Psoas muscle (tissue), 7 donors: ENCODE measurements at regions not wholly inside any gene's neighbourhood (a gene's known extent, or its start where the extent isn't known, plus 50 kb on each side); places are given as distances from the start of the nearest gene placed in this dataset.

Source experiments
- ATAC-seq, 4 donors: fragments of 200-7000 bp; cut with Tn5 transposase; one replicate each; pipeline ENCODE4 v1.9.1; 2020; ENCODE audit warnings: moderate library complexity in 3 of 4, mild to moderate bottlenecking in 2 of 4
- DNase-seq, 2 donors: peaks; one replicate each; pipeline ENCODE4 v3.0.0-alpha.2; 2020
- H3K27ac ChIP-seq: fragments of 200-600 bp; one replicate; pipeline ENCODE4 v1.8.0; 2022
- H3K27me3 ChIP-seq, 3 donors: fragments of 200-600 bp in 1 of 3; one replicate each; pipeline versions ENCODE4 v1.6.1 to v1.8.0; 2013 to 2022; ENCODE audit warnings: low read length in 2 of 3, mild to moderate bottlenecking in 2 of 3, moderate library complexity in 1 of 3; ENCODE audit not compliant: insufficient read depth in 3 of 3
- H3K36me3 ChIP-seq, 2 donors: fragments of 200-600 bp in 1 of 2; one replicate each; pipeline versions ENCODE4 v1.6.1 to v1.8.0; 2013 to 2022; ENCODE audit warnings: low read depth in 1 of 2, mild to moderate bottlenecking in 1 of 2, moderate library complexity in 1 of 2; ENCODE audit not compliant: insufficient read depth in 1 of 2
- H3K4me1 ChIP-seq: fragments of 200-600 bp; one replicate; pipeline ENCODE4 v1.8.0; 2022
- H3K4me3 ChIP-seq: fragments of 200-600 bp; one replicate; pipeline ENCODE4 v1.8.0; 2022; ENCODE audit warnings: mild to moderate bottlenecking
- H3K9me3 ChIP-seq: fragments of 200-600 bp; one replicate; pipeline ENCODE4 v1.8.0; 2022
- WGBS, 3 donors: extraction: QIAGEN DNeasy Blood & Tissue Kit; methylation state at CpG; one replicate each; pipeline versions ENCODE4 v1.1.6 to v1.1.7; 2013; 5-methylcytosine and 5-hydroxymethylcytosine counted together
- intact Hi-C, 2 donors: fragments of 100-400 bp; cut with DNase I; formaldehyde crosslinking; loops; one replicate each; pipeline versions ENCODE4 v1.11.0 to v1.14.2; 2022
- TF ChIP-seq, protein P1 (sequence below): fragments of 200-600 bp; IDR thresholded peaks from one replicate; pipeline ENCODE4 v1.8.0; 2022; ENCODE audit warnings: antibody characterized with exemption
- donor health status: healthy with polysubstance abuse.
- donor health status: DM: no; HTN: no; CAD: no; lungs with moderate emphysema.
- donor health status: Bipolar disorder and iron deficiency.
- donor health status: healthy.
- donor health status: DM: yes; HTN: yes; CAD: no.
- donor health status: DM: no; HTN: no; CAD: no.
- donor health status: DM: yes; HTN: yes; CAD: no.

DNA sequence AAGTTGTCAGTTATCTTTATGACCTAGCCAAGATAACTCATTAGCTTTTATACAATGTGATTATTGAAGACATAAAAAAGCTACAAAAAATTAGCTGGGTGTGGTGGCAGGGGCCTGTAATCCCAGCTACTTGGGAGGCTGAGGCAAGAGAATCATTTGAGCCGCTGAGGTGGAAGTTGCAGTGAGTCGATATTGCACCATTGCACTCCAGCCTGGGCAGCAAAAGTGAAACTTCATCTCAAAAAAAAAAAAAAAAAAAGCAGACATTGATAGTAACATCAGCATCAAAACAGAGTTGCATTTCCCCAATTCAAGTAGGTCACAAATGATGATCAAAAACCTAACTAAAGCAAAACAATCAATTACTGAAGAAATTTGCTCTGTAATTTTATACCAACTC lies 191.4 kb downstream of the PTGER3 start:
- Histone ChIP-seq H3K27ac (no peak overlapping the region), H3K4me1 (no peaks in the 10 kb centered on the region), H3K36me3 (no peaks in the 10 kb centered on the region), H3K9me3 (no peaks in the 10 kb centered on the region), H3K27me3 (no peaks in the 10 kb centered on the region), H3K4me3 (no peak overlapping the region)
- TF ChIP-seq, protein P1, sequence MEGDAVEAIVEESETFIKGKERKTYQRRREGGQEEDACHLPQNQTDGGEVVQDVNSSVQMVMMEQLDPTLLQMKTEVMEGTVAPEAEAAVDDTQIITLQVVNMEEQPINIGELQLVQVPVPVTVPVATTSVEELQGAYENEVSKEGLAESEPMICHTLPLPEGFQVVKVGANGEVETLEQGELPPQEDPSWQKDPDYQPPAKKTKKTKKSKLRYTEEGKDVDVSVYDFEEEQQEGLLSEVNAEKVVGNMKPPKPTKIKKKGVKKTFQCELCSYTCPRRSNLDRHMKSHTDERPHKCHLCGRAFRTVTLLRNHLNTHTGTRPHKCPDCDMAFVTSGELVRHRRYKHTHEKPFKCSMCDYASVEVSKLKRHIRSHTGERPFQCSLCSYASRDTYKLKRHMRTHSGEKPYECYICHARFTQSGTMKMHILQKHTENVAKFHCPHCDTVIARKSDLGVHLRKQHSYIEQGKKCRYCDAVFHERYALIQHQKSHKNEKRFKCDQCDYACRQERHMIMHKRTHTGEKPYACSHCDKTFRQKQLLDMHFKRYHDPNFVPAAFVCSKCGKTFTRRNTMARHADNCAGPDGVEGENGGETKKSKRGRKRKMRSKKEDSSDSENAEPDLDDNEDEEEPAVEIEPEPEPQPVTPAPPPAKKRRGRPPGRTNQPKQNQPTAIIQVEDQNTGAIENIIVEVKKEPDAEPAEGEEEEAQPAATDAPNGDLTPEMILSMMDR, result no peak
- ATAC-seq (no peak), DNase-seq (no peak)
- WGBS, 3 donors, result 86 to 96% (median 90%) methylated on average over 2 of the region's 2 CpGs
- intact Hi-C loops, result no loop called here

DNA sequence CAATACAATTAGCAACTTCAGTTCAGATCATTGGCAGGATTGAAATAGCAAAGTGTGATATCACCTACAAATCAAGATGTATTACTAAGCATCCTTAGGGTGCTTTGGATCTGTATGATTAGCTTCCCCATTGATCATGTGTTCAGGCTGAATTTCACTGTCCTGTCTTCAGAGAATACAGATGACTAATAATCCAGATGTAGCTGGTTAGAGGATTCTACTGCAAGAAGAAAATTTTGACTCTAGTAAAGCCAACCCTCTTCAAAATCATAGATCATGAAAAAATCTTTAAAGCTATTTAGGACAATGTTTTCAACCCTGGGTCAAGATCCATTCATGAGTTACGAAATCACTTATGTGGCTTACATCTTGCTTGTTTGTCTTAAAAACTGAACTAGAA lies 184.4 kb downstream of the PTGER3 start:
- Histone ChIP-seq H3K27me3 (no peaks in the 10 kb centered on the region), H3K4me1 (no peaks in the 10 kb centered on the region), H3K27ac (no peak overlapping the region), H3K36me3 (no peaks in the 10 kb centered on the region), H3K9me3 (no peaks in the 10 kb centered on the region), H3K4me3 (no peak overlapping the region)
- no peak for DNase-seq
- intact Hi-C loops, result no loop called here
- WGBS, 3 donors, result 75 to 82% (median 76%) methylated on average over 1 of the region's 1 CpG
- no peak for ATAC-seq
- TF ChIP-seq, protein P1, result no peak

DNA sequence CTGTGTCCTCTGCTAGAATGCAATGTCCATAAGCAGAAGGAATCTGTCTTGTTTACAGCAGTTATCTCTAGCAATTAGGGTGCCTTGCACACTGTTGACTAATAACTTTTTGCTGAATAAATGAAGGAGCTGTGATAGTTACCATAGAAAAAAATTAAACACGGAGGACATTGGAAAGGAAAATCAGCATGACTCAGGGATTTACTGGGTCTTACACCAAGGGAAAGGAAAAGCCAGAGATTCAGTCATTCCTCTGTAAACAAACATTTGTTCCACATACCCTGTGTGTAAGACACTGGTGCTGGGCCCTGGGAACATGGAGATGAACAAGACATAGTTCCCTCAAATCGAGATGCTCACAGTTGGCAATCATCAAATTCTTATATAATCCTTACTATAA lies 183.3 kb downstream of the PTGER3 start:
- H3K4me3 ChIP-seq, result no peak overlapping the region
- H3K27ac ChIP-seq, result no peak overlapping the region
- no peak for ATAC-seq
- no peaks in the 10 kb centered on the region for H3K36me3 ChIP-seq
- H3K27me3 ChIP-seq, result no peaks in the 10 kb centered on the region
- no peaks in the 10 kb centered on the region for H3K4me1 ChIP-seq
- DNase-seq, result no peak
- TF ChIP-seq, protein P1, result no peak
- 49 to 53% (median 53%) methylated on average over 2 of the region's 2 CpGs for WGBS, 3 donors
- intact Hi-C loops, result no loop called here
- no peaks in the 10 kb centered on the region for H3K9me3 ChIP-seq

DNA sequence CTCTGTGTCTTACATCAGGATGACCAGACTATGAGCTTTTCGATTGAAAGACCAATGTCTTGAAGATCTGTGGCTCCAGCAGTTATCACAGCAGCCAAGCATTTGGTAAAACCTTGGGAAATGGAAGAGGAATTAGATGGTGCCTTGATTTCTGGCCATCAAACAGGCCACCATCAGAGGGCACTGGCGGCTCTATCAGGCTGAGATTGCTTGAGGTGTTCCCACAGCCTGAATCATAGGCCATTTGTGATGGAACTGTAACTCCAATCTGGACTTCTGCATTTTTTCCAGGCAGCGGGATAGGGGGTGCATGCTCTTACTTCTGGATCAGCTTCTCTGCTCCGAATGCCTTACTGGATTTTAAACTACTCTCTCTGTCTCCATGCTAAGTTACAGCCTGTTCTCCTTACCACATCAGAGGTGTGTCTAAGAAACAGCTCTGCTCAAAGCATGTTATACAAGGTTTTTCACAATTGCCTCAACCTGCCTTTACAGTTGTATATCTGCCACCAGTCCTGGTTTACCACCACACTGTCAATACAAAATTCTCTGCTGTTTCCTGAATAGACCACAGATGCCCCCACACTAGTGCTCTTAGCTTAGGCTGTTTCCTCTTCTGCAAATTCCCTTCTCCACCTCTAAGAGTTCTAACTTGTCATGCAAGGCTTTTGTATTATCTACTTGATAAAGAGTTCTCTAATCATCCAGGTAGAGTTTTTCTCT lies 180.9 kb downstream of the PTGER3 start:
- intact Hi-C loops, result no loop called here
- 68 to 77% (median 70%) methylated on average over 4 of the region's 4 CpGs for WGBS, 3 donors

More for the DNA sequence above, 180.9 kb downstream of the PTGER3 start:
- DNase-seq (no peak), ATAC-seq (no peak)
- Histone ChIP-seq H3K36me3 (no peaks in the 10 kb centered on the region), H3K4me3 (no peak overlapping the region), H3K4me1 (no peaks in the 10 kb centered on the region), H3K27ac (no peak overlapping the region), H3K27me3 (no peaks in the 10 kb centered on the region), H3K9me3 (no peaks in the 10 kb centered on the region)
- TF ChIP-seq, protein P1, result no peak
